Peyer's patch (tissue), 4 donors: ENCODE measurements at regions not wholly inside any gene's neighbourhood (a gene's known extent, or its start where the extent isn't known, plus 50 kb on each side); places are given as distances from the start of the nearest gene placed in this dataset.

Source experiments
- DNase-seq, 3 donors: peaks; one replicate each; pipeline ENCODE4 v3.0.0-alpha.2; 2017 to 2019
- H3K27ac ChIP-seq, 4 donors: fragments of 200-600 bp; sonication (generic); one replicate each; pipeline ENCODE4 v1.5.1; 2016 to 2019
- H3K27me3 ChIP-seq, 2 donors: fragments of 200-600 bp; sonication (generic); one replicate each; pipeline ENCODE4 v1.5.1; 2019
- H3K36me3 ChIP-seq, 3 donors: fragments of 200-600 bp; sonication (generic); one replicate each; pipeline ENCODE4 v1.5.1; 2016 to 2019
- H3K4me1 ChIP-seq, 4 donors: fragments of 200-600 bp; sonication (generic); one replicate each; pipeline ENCODE4 v1.5.1; 2016 to 2019
- H3K4me3 ChIP-seq, 4 donors: fragments of 200-600 bp; sonication (generic); 1 replicate in 3 of 4; 2 replicates in 1 of 4; pipeline ENCODE4 v1.5.1; 2016 to 2019; ENCODE audit warnings: mild to moderate bottlenecking in 1 of 4
- H3K9me3 ChIP-seq, 4 donors: fragments of 200-600 bp; sonication (generic); one replicate each; pipeline ENCODE4 v1.5.1; 2016 to 2019; ENCODE audit warnings: mild to moderate bottlenecking in 1 of 4
- CTCF ChIP-seq, 6 experiments: fragments of 450-650 bp in 4 of 6; fragments of 200-600 bp in 2 of 6; sonication (generic) in 1 of 6; IDR thresholded peaks; one replicate each; pipeline ENCODE4 v1.5.1; 2017 to 2019; ENCODE audit warnings: antibody characterized with exemption in 6 of 6, mild to moderate bottlenecking in 3 of 6, moderate library complexity in 1 of 6
- POLR2A ChIP-seq, 2 donors: fragments of 450-650 bp; IDR thresholded peaks; one replicate each; pipeline ENCODE4 v1.5.1; 2017; ENCODE audit warnings: antibody characterized with exemption in 2 of 2, mild to moderate bottlenecking in 2 of 2, moderate library complexity in 2 of 2

DNA sequence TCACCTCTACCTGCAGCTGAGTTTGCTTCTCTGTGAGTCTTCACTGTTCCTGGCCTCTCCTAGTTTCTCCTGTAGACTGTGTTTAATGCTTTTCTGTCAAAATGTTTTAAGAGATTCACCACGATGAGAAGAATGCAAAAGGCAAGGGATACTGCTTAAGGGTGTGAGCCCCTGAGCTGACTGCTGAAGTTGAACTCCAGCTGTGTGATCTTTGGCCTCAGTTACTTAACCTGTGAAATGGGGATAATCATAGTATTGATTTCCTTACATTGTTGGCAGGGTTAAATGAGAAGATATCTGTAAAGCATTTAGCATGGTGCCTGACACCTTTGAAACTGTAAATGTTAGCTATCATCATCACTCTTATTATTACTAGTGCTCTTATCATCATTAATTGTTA lies 230.2 kb upstream of the MYLIP start:
- DNase-seq = no peak
- H3K27ac ChIP-seq = no peak overlapping the region
- H3K4me3 ChIP-seq = no peak overlapping the region
- H3K27me3 ChIP-seq = no peaks in the 10 kb centered on the region
- H3K36me3 ChIP-seq = no peaks in the 10 kb centered on the region
- TF ChIP-seq CTCF (IDR thresholded peaks at IDR 0.05) = no peak
- H3K4me1 ChIP-seq = peaks cover 0 to 12% (median 4%) of the 10 kb centered on the region in 4 donors
- no peaks in the 10 kb centered on the region for H3K9me3 ChIP-seq

- Histone ChIP-seq H3K4me3 (no peak overlapping the region), H3K4me1 (peaks cover 0 to 12% (median 4%) of the 10 kb centered on the region in 4 donors), H3K27me3 (no peaks in the 10 kb centered on the region), H3K36me3 (no peaks in the 10 kb centered on the region), H3K27ac (peak overlapping the region in 3 of 4 donors; percentile 19 to 39 (median 27)), H3K9me3 (no peaks in the 10 kb centered on the region)
- DNase-seq = no peak
- no peak for TF ChIP-seq POLR2A (IDR thresholded peaks at IDR 0.05)
- TF ChIP-seq CTCF (IDR thresholded peaks at IDR 0.05) = no peak
Observed at GRCh38 chr6:15897063-15897876, 231.6 kb upstream of the MYLIP start.

DNA sequence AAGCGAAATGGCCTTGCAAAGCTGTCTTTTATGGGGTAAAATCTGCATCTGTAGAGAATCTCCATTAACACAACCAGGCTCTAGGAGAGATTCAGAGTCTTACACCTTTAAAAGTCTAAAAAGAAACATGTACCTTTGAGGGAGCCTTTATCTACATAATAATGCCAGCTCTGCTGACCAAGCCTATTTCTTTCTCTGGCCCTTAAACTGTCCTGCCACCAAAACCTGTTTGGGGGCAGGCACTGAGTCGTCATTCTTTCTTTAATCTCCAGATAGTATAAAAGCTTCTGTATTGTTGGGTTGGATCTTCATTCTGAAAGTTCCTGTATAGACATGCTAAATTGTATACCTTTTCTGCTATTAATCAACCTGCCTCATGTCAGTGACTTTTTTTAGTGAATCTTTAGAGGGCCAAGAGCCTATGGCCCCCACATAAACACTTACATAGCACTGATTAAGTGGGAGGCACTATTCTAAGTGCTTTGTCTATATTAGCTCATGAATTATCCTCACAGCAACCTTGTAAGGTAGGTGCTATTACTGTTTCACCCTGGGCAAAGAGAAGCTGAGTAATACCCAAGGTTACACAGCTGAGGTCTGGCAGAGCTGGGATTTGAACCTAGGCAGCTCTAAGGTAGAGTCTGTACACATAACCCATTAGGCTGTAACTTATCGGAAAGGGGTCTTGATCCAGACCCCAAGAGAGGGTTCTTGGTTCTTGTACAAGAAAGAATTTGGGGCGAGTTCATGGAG lies 232.3 kb upstream of the DTNBP1 start:
- no peak for DNase-seq
- Histone ChIP-seq H3K4me3 (no peak overlapping the region), H3K4me1 (peaks cover 0 to 12% (median 0%) of the 10 kb centered on the region in 4 donors), H3K36me3 (no peaks in the 10 kb centered on the region), H3K27me3 (no peaks in the 10 kb centered on the region), H3K27ac (no peak overlapping the region), H3K9me3 (no peaks in the 10 kb centered on the region)
- TF ChIP-seq POLR2A (IDR thresholded peaks at IDR 0.05) (no peak), CTCF (IDR thresholded peaks at IDR 0.05) (no peak)

DNA sequence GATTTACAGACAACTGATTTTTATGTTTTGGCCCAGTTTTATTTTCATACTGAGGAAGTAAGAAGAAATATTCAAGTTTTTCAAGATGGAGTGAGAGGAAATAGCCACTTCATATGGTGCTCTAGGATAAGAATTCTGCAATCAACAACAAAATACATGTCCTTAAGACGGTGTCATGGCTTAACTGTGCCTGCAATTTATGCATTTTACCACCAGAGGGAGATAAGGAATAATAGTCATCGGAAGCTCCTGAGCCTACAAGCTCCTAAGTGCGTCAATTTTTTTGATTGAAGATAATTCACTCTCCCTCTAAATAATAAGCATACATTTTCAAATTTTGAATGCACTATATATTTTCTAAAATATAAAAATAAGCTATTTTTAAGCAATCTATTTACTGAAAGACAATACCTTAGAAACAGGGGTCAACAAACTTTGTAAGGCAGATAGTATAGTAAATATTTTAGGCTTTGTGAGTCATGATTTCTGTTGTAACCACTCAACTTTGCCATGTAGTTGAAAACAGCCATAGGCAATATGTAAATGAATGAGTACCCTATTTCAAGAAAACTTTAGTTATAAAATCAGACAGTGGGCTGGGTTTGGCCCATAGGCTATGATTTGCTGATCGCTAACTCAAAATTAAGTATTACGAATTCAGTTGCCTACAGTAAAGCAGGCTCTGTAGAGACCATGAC lies 230.9 kb upstream of the DTNBP1 start:
- Histone ChIP-seq H3K36me3 (no peaks in the 10 kb centered on the region), H3K4me1 (peaks cover 0 to 12% (median 0%) of the 10 kb centered on the region in 4 donors), H3K9me3 (no peaks in the 10 kb centered on the region), H3K27me3 (no peaks in the 10 kb centered on the region), H3K27ac (no peak overlapping the region), H3K4me3 (no peak overlapping the region)
- TF ChIP-seq CTCF (IDR thresholded peaks at IDR 0.05) = peak in 5 of 6 experiments; percentile 34 to 71 (median 60)
- no peak for TF ChIP-seq POLR2A (IDR thresholded peaks at IDR 0.05)
- no peak for DNase-seq

DNA sequence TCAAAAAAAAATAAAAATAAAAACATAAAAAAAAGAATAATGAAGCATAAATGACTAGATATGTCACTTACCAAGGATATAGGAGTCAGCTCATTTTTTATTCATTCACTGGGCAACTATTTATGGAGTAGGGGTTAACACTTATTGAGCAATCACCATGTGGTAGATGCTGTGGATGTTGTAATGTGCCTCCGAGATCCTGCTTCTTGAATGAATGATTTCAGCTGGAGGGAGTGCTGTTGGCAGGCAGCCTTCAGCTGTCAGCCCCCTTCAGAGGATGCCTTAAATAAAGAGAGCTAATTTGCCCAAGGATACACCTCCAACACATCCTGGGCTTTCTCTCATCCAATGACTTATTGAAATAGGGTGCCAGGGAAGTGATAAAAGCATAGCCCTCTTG lies 229.5 kb upstream of the DTNBP1 start:
- Histone ChIP-seq H3K36me3 (no peaks in the 10 kb centered on the region), H3K4me3 (no peak overlapping the region), H3K27me3 (no peaks in the 10 kb centered on the region), H3K27ac (no peak overlapping the region), H3K9me3 (no peaks in the 10 kb centered on the region), H3K4me1 (peaks cover 0 to 8% (median 0%) of the 10 kb centered on the region in 4 donors)
- no peak for DNase-seq
- TF ChIP-seq CTCF (IDR thresholded peaks at IDR 0.05) (no peak), POLR2A (IDR thresholded peaks at IDR 0.05) (no peak)
